GM18519 (cell line): ENCODE measurements at regions not wholly inside any gene's neighbourhood (a gene's known extent, or its start where the extent isn't known, plus 50 kb on each side); places are given as distances from the start of the nearest gene placed in this dataset.

Experiments used
- ATAC-seq: cut with Tn5 transposase; IDR thresholded peaks from one replicate; pipeline ENCODE4 v1.9.1; 2021; ENCODE audit warnings: mild to moderate bottlenecking, moderate library complexity; ENCODE audit not compliant: unreplicated experiment, low FRiP score

- no peak for ATAC-seq
Observed at GRCh38 chr2:12419803-12420202, 296.9 kb upstream of the TRIB2 start.

GRCh38 chr2:12421046-12421445, 295.7 kb upstream of the TRIB2 start:
- no peak for ATAC-seq

GRCh38 chr2:12424219-12424618, 292.5 kb upstream of the TRIB2 start:
- ATAC-seq = no peak

GRCh38 chr2:12424809-12425208, 291.9 kb upstream of the TRIB2 start:
- ATAC-seq = no peak

GRCh38 chr2:12428324-12428723, 288.4 kb upstream of the TRIB2 start:
- no peak for ATAC-seq

GRCh38 chr2:12428786-12429185, 287.9 kb upstream of the TRIB2 start:
- ATAC-seq = no peak

- no peak for ATAC-seq
Observed at GRCh38 chr2:12429779-12430406, 286.8 kb upstream of the TRIB2 start.

GRCh38 chr2:12430407-12431133, 286.2 kb upstream of the TRIB2 start:
- peak; percentile 96 for ATAC-seq

- ATAC-seq = no peak
Observed at GRCh38 chr2:12432985-12433625, 283.6 kb upstream of the TRIB2 start.

GRCh38 chr2:12433626-12433990, 283.1 kb upstream of the TRIB2 start:
- no peak for ATAC-seq

- no peak for ATAC-seq
Observed at GRCh38 chr2:12434630-12435098, 282.1 kb upstream of the TRIB2 start.

GRCh38 chr2:12435430-12436222, 281.1 kb upstream of the TRIB2 start:
- ATAC-seq = no peak

- no peak for ATAC-seq
Observed at GRCh38 chr2:12436483-12436882, 280.3 kb upstream of the TRIB2 start.

GRCh38 chr2:12436935-12437561, 279.7 kb upstream of the TRIB2 start:
- no peak for ATAC-seq

GRCh38 chr2:12440731-12441130, 276.0 kb upstream of the TRIB2 start:
- no peak for ATAC-seq

GRCh38 chr2:12441750-12442475, 274.8 kb upstream of the TRIB2 start:
- no peak for ATAC-seq

GRCh38 chr2:12442476-12442847, 274.3 kb upstream of the TRIB2 start:
- ATAC-seq = no peak

GRCh38 chr2:12448846-12449505, 267.8 kb upstream of the TRIB2 start:
- ATAC-seq = no peak

- ATAC-seq = no peak
Observed at GRCh38 chr2:12451726-12452125, 265.0 kb upstream of the TRIB2 start.
